Spleen (tissue), 11 donors: ENCODE measurements at regions not wholly inside any gene's neighbourhood (a gene's known extent, or its start where the extent isn't known, plus 50 kb on each side); places are given as distances from the start of the nearest gene placed in this dataset.

ENCODE experiments used
- DNase-seq: peaks from one replicate; pipeline ENCODE4 v3.0.0-alpha.2; 2020
- H3K27ac ChIP-seq, 8 donors: fragments of 200-600 bp; sonication (generic) in 7 of 8; 1 replicate in 4 of 8; 2 replicates in 4 of 8; pipeline versions ENCODE4 v1.5.0 to v1.8.0; 2016 to 2021; ENCODE audit warnings: inconsistent platforms in 4 of 8, mild to moderate bottlenecking in 4 of 8, moderate library complexity in 1 of 8
- H3K27me3 ChIP-seq, 7 donors: fragments of 200-600 bp; sonication (generic) in 6 of 7; replicated peaks in 1 of 7; 1 replicate in 4 of 7; 2 replicates in 3 of 7; pipeline versions ENCODE4 v1.5.0 to v1.8.0; 2016 to 2021; ENCODE audit warnings: inconsistent platforms in 3 of 7, mild to moderate bottlenecking in 1 of 7
- H3K36me3 ChIP-seq, 6 donors: fragments of 200-600 bp; sonication (generic) in 5 of 6; 1 replicate in 4 of 6; 2 replicates in 2 of 6; pipeline versions ENCODE4 v1.5.0 to v1.8.0; 2016 to 2021; ENCODE audit warnings: inconsistent platforms in 2 of 6
- H3K4me1 ChIP-seq, 6 donors: fragments of 200-600 bp; sonication (generic) in 5 of 6; 1 replicate in 3 of 6; 2 replicates in 3 of 6; pipeline versions ENCODE4 v1.5.0 to v1.8.0; 2016 to 2021; ENCODE audit warnings: inconsistent platforms in 3 of 6
- H3K4me3 ChIP-seq, 8 donors: fragments of 200-600 bp; sonication (generic) in 7 of 8; 1 replicate in 4 of 8; 2 replicates in 4 of 8; pipeline versions ENCODE4 v1.5.0 to v1.8.0; 2016 to 2021; ENCODE audit warnings: inconsistent platforms in 4 of 8, mild to moderate bottlenecking in 4 of 8, moderate library complexity in 2 of 8
- H3K9me3 ChIP-seq, 8 donors: fragments of 200-600 bp; sonication (generic) in 7 of 8; 1 replicate in 4 of 8; 2 replicates in 4 of 8; pipeline versions ENCODE4 v1.5.0 to v1.8.0; 2016 to 2021; ENCODE audit warnings: inconsistent platforms in 4 of 8
- POLR2A ChIP-seq, 3 donors: fragments of 450-650 bp; IDR thresholded peaks; one replicate each; pipeline ENCODE4 v1.5.1; 2017; ENCODE audit warnings: antibody characterized with exemption in 3 of 3, mild to moderate bottlenecking in 1 of 3
- POLR2AphosphoS5 ChIP-seq, 3 donors: sonication (generic); formaldehyde crosslinking; IDR thresholded peaks; one replicate each; pipeline ENCODE4 v1.5.1; 2017; ENCODE audit warnings: antibody characterized with exemption in 3 of 3
- WGBS, 5 donors: extraction: QIAGEN DNeasy Blood & Tissue Kit in 3 of 5; methylation state at CpG; one replicate each; pipeline versions ENCODE4 v1.1.5 to v1.1.7; 2013 to 2018; 5-methylcytosine and 5-hydroxymethylcytosine counted together
- intact Hi-C: fragments of 100-400 bp; cut with DNase I; formaldehyde crosslinking; loops from one replicate; pipeline ENCODE4 v1.15.0; 2023; ENCODE audit warnings: low total_unique reads
- TF ChIP-seq, protein P1 (sequence below), 11 experiments: fragments of 200-600 bp in 7 of 11; fragments of 450-650 bp in 4 of 11; sonication (generic) in 4 of 11; IDR thresholded peaks in 8 of 11; conservative IDR thresholded peaks in 3 of 11; 1 replicate in 7 of 11; 2 replicates in 4 of 11; pipeline versions ENCODE4 v1.4.0 to v1.8.0; 2016 to 2021; ENCODE audit warnings: antibody characterized with exemption in 11 of 11, inconsistent platforms in 4 of 11, mild to moderate bottlenecking in 1 of 11
- donor health status: healthy with polysubstance abuse.
- donor health status: DM: no; HTN: no; CAD: no; lungs with moderate emphysema.
- donor health status: DM: no; HTN: no; CAD: no.
- donor health status: Bipolar disorder and iron deficiency.
- donor health status: healthy.
- donor health status: DM: no; HTN: no; CAD: no.
- donor health status: DM: yes; HTN: yes; CAD: no.

DNA sequence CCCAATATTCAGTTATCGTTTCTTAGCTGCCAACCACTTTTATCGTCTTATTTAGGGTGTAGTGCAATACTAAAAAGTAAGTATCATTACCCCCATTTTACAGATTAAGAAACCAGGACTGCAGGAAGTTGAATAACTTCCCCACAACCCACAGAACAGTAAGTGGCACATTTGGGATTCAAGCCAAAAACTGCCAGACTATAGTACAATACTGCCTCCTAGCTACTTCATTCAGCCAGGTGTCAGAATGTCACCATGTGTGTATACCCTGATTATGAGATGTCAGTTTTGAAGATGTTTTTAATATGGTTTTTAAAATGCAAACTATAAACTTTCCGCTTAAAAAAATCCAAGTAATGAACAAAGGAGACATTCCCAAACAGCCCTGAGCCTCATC, 74.2 kb upstream of the PROK2 start:
- Histone ChIP-seq H3K4me3 (peak overlapping the region in 1 of 8 donors; percentile 37), H3K27me3 (peaks cover 0 to 35% (median 2%) of the 10 kb centered on the region in 7 donors), H3K27ac (peak overlapping the region in 7 of 8 donors; percentile 30 to 82 (median 70)), H3K9me3 (peaks cover 0 to 16% (median 12%) of the 10 kb centered on the region in 8 donors), H3K4me1 (peaks cover 4 to 24% (median 10%) of the 10 kb centered on the region in 6 donors), H3K36me3 (no peaks in the 10 kb centered on the region)
- intact Hi-C loops = loop anchor here (10.0 kb wide), 1 partner anchor 114 kb away; no protein-coding TSS in a partner anchor
- WGBS, 5 donors = 41 to 65% (median 56%) methylated on average over 3 of the region's 3 CpGs
- TF ChIP-seq, protein P1, sequence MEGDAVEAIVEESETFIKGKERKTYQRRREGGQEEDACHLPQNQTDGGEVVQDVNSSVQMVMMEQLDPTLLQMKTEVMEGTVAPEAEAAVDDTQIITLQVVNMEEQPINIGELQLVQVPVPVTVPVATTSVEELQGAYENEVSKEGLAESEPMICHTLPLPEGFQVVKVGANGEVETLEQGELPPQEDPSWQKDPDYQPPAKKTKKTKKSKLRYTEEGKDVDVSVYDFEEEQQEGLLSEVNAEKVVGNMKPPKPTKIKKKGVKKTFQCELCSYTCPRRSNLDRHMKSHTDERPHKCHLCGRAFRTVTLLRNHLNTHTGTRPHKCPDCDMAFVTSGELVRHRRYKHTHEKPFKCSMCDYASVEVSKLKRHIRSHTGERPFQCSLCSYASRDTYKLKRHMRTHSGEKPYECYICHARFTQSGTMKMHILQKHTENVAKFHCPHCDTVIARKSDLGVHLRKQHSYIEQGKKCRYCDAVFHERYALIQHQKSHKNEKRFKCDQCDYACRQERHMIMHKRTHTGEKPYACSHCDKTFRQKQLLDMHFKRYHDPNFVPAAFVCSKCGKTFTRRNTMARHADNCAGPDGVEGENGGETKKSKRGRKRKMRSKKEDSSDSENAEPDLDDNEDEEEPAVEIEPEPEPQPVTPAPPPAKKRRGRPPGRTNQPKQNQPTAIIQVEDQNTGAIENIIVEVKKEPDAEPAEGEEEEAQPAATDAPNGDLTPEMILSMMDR (IDR thresholded peaks at IDR 0.05 in 8 of 11, conservative IDR thresholded peaks at IDR 0.05 in 3 of 11) = peak in 9 of 11 experiments; percentile 28 to 66 (median 49)
- TF ChIP-seq POLR2A (IDR thresholded peaks at IDR 0.05) (no peak), POLR2AphosphoS5 (IDR thresholded peaks at IDR 0.05) (peak in 1 of 3 donors; percentile 59)
- DNase-seq = no peak

GRCh38 chr3:71858503-71859122, 73.7 kb upstream of the PROK2 start:
- intact Hi-C loops = loop anchor here (10.0 kb wide), 1 partner anchor 114 kb away; no protein-coding TSS in a partner anchor
- 32 to 48% (median 38%) methylated on average over 11 of the region's 11 CpGs for WGBS, 5 donors

GRCh38 chr3:71857956-71858355, 73.0 kb upstream of the PROK2 start:
- peaks cover 4 to 24% (median 10%) of the 10 kb centered on the region in 6 donors for H3K4me1 ChIP-seq
- H3K27ac ChIP-seq = peak overlapping the region in 4 of 8 donors; percentile 22 to 82 (median 73)
- WGBS, 5 donors = 40 to 70% (median 52%) methylated on average over 3 of the region's 3 CpGs
- H3K36me3 ChIP-seq = no peaks in the 10 kb centered on the region
- H3K9me3 ChIP-seq = peaks cover 0 to 16% (median 12%) of the 10 kb centered on the region in 8 donors
- intact Hi-C loops = loop anchor here (10.0 kb wide), 1 partner anchor 113 kb away; no protein-coding TSS in a partner anchor
- no peak overlapping the region for H3K4me3 ChIP-seq
- H3K27me3 ChIP-seq = peaks cover 0 to 35% (median 2%) of the 10 kb centered on the region in 7 donors
- no peak for DNase-seq
- TF ChIP-seq POLR2AphosphoS5 (IDR thresholded peaks at IDR 0.05) (no peak), POLR2A (IDR thresholded peaks at IDR 0.05) (no peak)
- TF ChIP-seq, protein P1 (IDR thresholded peaks at IDR 0.05 in 8 of 11, conservative IDR thresholded peaks at IDR 0.05 in 3 of 11) = no peak

More at GRCh38 chr3:71858503-71859122, 73.7 kb upstream of the PROK2 start:
- no peaks in the 10 kb centered on the region for H3K36me3 ChIP-seq
- peaks cover 0 to 31% (median 2%) of the 10 kb centered on the region in 7 donors for H3K27me3 ChIP-seq
- H3K4me1 ChIP-seq = peaks cover 4 to 24% (median 10%) of the 10 kb centered on the region in 6 donors
- H3K27ac ChIP-seq = peak overlapping the region in 7 of 8 donors; percentile 30 to 82 (median 70)
- no peak for TF ChIP-seq POLR2AphosphoS5 (IDR thresholded peaks at IDR 0.05)
- no peak for TF ChIP-seq POLR2A (IDR thresholded peaks at IDR 0.05)
- TF ChIP-seq, protein P1 (IDR thresholded peaks at IDR 0.05 in 8 of 11, conservative IDR thresholded peaks at IDR 0.05 in 3 of 11) = no peak
- H3K9me3 ChIP-seq = peaks cover 0 to 16% (median 12%) of the 10 kb centered on the region in 8 donors
- peak overlapping the region in 1 of 8 donors; percentile 37 for H3K4me3 ChIP-seq
- no peak for DNase-seq

DNA sequence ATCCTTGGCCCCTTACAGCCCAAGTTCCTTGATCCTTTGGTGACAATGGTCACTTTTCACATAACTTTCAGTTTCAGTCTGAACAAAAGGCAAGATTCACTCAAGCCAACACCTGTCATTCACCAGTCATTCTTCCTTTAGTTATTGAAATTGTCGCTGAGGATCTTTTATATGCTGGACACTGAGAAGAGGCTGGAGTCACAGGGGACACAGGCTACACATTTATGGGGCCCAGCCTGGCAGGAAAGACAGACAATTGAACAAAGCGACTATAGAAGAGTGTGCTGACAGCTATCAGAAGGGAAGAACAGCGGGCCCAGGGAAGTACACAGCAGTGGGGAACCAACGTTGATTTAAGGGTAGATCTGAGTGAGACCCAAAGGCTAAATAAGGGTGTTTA, 69.8 kb upstream of the PROK2 start:
- intact Hi-C loops = loop anchor here (10.0 kb wide), 1 partner anchor 110 kb away; no protein-coding TSS in a partner anchor

More for the DNA sequence above, 69.8 kb upstream of the PROK2 start:
- 90 to 94% (median 93%) methylated on average over 4 of the region's 4 CpGs for WGBS, 5 donors
- Histone ChIP-seq H3K4me3 (no peak overlapping the region), H3K9me3 (no peaks in the 10 kb centered on the region), H3K27ac (peak overlapping the region in 1 of 8 donors; percentile 2), H3K4me1 (peaks cover 4 to 24% (median 10%) of the 10 kb centered on the region in 6 donors), H3K27me3 (peaks cover 0 to 7% (median 0%) of the 10 kb centered on the region in 7 donors), H3K36me3 (no peaks in the 10 kb centered on the region)
- no peak for DNase-seq
- TF ChIP-seq POLR2A (IDR thresholded peaks at IDR 0.05) (no peak), POLR2AphosphoS5 (IDR thresholded peaks at IDR 0.05) (no peak)
- TF ChIP-seq, protein P1 (IDR thresholded peaks at IDR 0.05 in 8 of 11, conservative IDR thresholded peaks at IDR 0.05 in 3 of 11) = no peak
